Mesenchymal stem cell (in vitro differentiated cells and primary cell): ENCODE measurements at regions not wholly inside any gene's neighbourhood (a gene's known extent, or its start where the extent isn't known, plus 50 kb on each side); places are given as distances from the start of the nearest gene placed in this dataset.

Source experiments
- DNase-seq: peaks from one replicate; pipeline ENCODE4 v3.0.0-alpha.2; 2013
- H2AFZ ChIP-seq: one replicate; pipeline ENCODE4 v1.6.1; 2013; ENCODE audit warnings: low read depth, mild to moderate bottlenecking, control low read depth, inconsistent platforms, low read length, moderate library complexity
- H2AK5ac ChIP-seq: 2 replicates; pipeline ENCODE4 v1.6.1; 2013; ENCODE audit warnings: low read length, moderate library complexity, mild to moderate bottlenecking, inconsistent platforms; ENCODE audit not compliant: severe bottlenecking
- H2BK120ac ChIP-seq: one replicate; pipeline ENCODE4 v1.6.1; 2013; ENCODE audit warnings: low read depth, mild to moderate bottlenecking, inconsistent platforms, low read length, moderate library complexity
- H2BK12ac ChIP-seq, 2 experiments: one replicate each; pipeline ENCODE4 v1.6.1; 2013; ENCODE audit warnings: inconsistent platforms in 2 of 2, low read length in 2 of 2, mild to moderate bottlenecking in 2 of 2, moderate library complexity in 2 of 2, control low read depth in 1 of 2
- H2BK15ac ChIP-seq: one replicate; pipeline ENCODE4 v1.6.1; 2013; ENCODE audit warnings: mild to moderate bottlenecking, low read depth, inconsistent platforms; ENCODE audit not compliant: poor library complexity, severe bottlenecking
- H2BK5ac ChIP-seq: 2 replicates; pipeline ENCODE4 v1.6.1; 2013; ENCODE audit warnings: low read depth, mild to moderate bottlenecking, low read length, control low read depth, inconsistent platforms; ENCODE audit not compliant: poor library complexity, severe bottlenecking
- H3K14ac ChIP-seq, 2 experiments: one replicate each; pipeline ENCODE4 v1.6.1; 2013; ENCODE audit warnings: inconsistent platforms in 2 of 2, low read length in 2 of 2, control low read depth in 1 of 2, mild to moderate bottlenecking in 1 of 2, moderate library complexity in 1 of 2
- H3K18ac ChIP-seq, 2 experiments: one replicate each; pipeline ENCODE4 v1.6.1; 2013; ENCODE audit warnings: inconsistent platforms in 2 of 2, low read length in 2 of 2, control low read depth in 1 of 2, low read depth in 1 of 2, mild to moderate bottlenecking in 1 of 2
- H3K23ac ChIP-seq, 2 experiments: one replicate each; pipeline ENCODE4 v1.6.1; 2013; ENCODE audit warnings: inconsistent platforms in 2 of 2, low read length in 2 of 2, mild to moderate bottlenecking in 2 of 2, moderate library complexity in 2 of 2, control low read depth in 1 of 2
- H3K27ac ChIP-seq: 2 replicates; pipeline ENCODE4 v1.5.1; 2013; ENCODE audit warnings: mild to moderate bottlenecking, moderate library complexity, low read length, control low read depth, inconsistent platforms; ENCODE audit not compliant: poor library complexity, severe bottlenecking
- H3K27me3 ChIP-seq, 2 experiments: 2 replicates each; pipeline versions ENCODE4 v1.6.1 to v1.7.0; 2013; ENCODE audit warnings: low read length in 2 of 2, mild to moderate bottlenecking in 2 of 2, moderate library complexity in 2 of 2, control low read depth in 1 of 2, inconsistent platforms in 1 of 2; ENCODE audit not compliant: control insufficient read depth in 1 of 2, insufficient read depth in 1 of 2
- H3K36me3 ChIP-seq, 2 experiments: 2 replicates each; pipeline versions ENCODE4 v1.6.1 to v1.7.0; 2013; ENCODE audit warnings: low read length in 2 of 2, control low read depth in 1 of 2, inconsistent platforms in 1 of 2, low read depth in 1 of 2, mild to moderate bottlenecking in 1 of 2; ENCODE audit not compliant: insufficient read depth in 2 of 2, control insufficient read depth in 1 of 2
- H3K4ac ChIP-seq, 2 experiments: one replicate each; pipeline ENCODE4 v1.6.1; 2013; ENCODE audit warnings: inconsistent platforms in 2 of 2, low read length in 2 of 2, mild to moderate bottlenecking in 2 of 2, moderate library complexity in 2 of 2, control low read depth in 1 of 2, low read depth in 1 of 2
- H3K4me1 ChIP-seq: 2 replicates; pipeline ENCODE4 v1.6.1; 2013; ENCODE audit warnings: low read depth, low read length, control low read depth; ENCODE audit not compliant: control insufficient read depth, insufficient read depth
- H3K4me2 ChIP-seq: 2 replicates; pipeline ENCODE4 v1.6.1; 2013; ENCODE audit warnings: low read length, mild to moderate bottlenecking, inconsistent platforms; ENCODE audit not compliant: poor library complexity, severe bottlenecking
- H3K4me3 ChIP-seq, 2 experiments: 2 replicates each; pipeline versions ENCODE4 v1.5.1 to v1.7.0; 2013; ENCODE audit warnings: low read length in 2 of 2, mild to moderate bottlenecking in 2 of 2, control low read depth in 1 of 2, low read depth in 1 of 2; ENCODE audit not compliant: insufficient read depth in 1 of 2
- H3K79me1 ChIP-seq: replicated peaks from 2 replicates; pipeline ENCODE4 v1.6.1; 2013; ENCODE audit warnings: mild to moderate bottlenecking, control low read depth, low read length, inconsistent platforms; ENCODE audit not compliant: poor library complexity, severe bottlenecking
- H3K9ac ChIP-seq: 2 replicates; pipeline ENCODE4 v1.7.0; 2013; ENCODE audit warnings: mild to moderate bottlenecking, low read length, moderate library complexity
- H3K9me3 ChIP-seq: 2 replicates; pipeline ENCODE4 v1.7.0; 2013; ENCODE audit warnings: mild to moderate bottlenecking, low read length; ENCODE audit not compliant: control insufficient read depth
- H4K8ac ChIP-seq: one replicate; pipeline ENCODE4 v1.6.1; 2013; ENCODE audit warnings: inconsistent platforms, mild to moderate bottlenecking, low read length, moderate library complexity
- H4K91ac ChIP-seq: one replicate; pipeline ENCODE4 v1.6.1; 2013; ENCODE audit warnings: mild to moderate bottlenecking, low read length, inconsistent platforms
- WGBS: methylation state at CpG from one replicate; pipeline ENCODE4 v1.1.7; 2013; ENCODE audit warnings: mixed read lengths; 5-methylcytosine and 5-hydroxymethylcytosine counted together

GRCh38 chr2:105582952-105583660, 161.6 kb upstream of the NCK2 start:
- Histone ChIP-seq H3K4me3 (no peak overlapping the region), H3K4ac (no peak overlapping the region), H2BK15ac (no peak overlapping the region), H4K8ac (no peak overlapping the region), H2BK12ac (no peak overlapping the region), H3K9ac (no peak overlapping the region), H3K4me2 (no peak overlapping the region), H3K27me3 (peaks cover 10 to 25% of the 10 kb centered on the region in 2 experiments), H2BK120ac (no peak overlapping the region), H3K4me1 (no peaks in the 10 kb centered on the region), H2AFZ (no peak overlapping the region), H3K14ac (no peak overlapping the region), H3K23ac (no peak overlapping the region), H3K9me3 (no peaks in the 10 kb centered on the region), H3K27ac (no peak overlapping the region), H2AK5ac (no peak overlapping the region), H4K91ac (no peak overlapping the region), H3K36me3 (no peaks in the 10 kb centered on the region), H3K79me1 (no peaks in the 10 kb centered on the region), H2BK5ac (no peak overlapping the region), H3K18ac (no peak overlapping the region)
- 65% methylated on average over 3 of the region's 3 CpGs for WGBS
- no peak for DNase-seq

GRCh38 chr2:105581555-105581944, 163.2 kb upstream of the NCK2 start:
- WGBS: 81% methylated on average over 3 of the region's 3 CpGs
- H3K4me3 ChIP-seq: no peak overlapping the region
- H2BK12ac ChIP-seq: no peak overlapping the region
- H3K36me3 ChIP-seq: no peaks in the 10 kb centered on the region
- no peak overlapping the region for H3K9ac ChIP-seq
- H2AK5ac ChIP-seq: no peak overlapping the region
- H3K4ac ChIP-seq: no peak overlapping the region
- H3K18ac ChIP-seq: no peak overlapping the region
- H3K27ac ChIP-seq: no peak overlapping the region
- H3K23ac ChIP-seq: no peak overlapping the region
- H2BK15ac ChIP-seq: no peak overlapping the region
- H4K8ac ChIP-seq: no peak overlapping the region
- peaks cover 5% of the 10 kb centered on the region for H3K4me1 ChIP-seq
- DNase-seq: no peak
- H3K9me3 ChIP-seq: no peaks in the 10 kb centered on the region
- H2BK5ac ChIP-seq: no peak overlapping the region
- H3K4me2 ChIP-seq: no peak overlapping the region
- H3K14ac ChIP-seq: no peak overlapping the region
- no peak overlapping the region for H2AFZ ChIP-seq
- peaks cover 10 to 25% of the 10 kb centered on the region in 2 experiments for H3K27me3 ChIP-seq
- H3K79me1 ChIP-seq: no peaks in the 10 kb centered on the region
- no peak overlapping the region for H2BK120ac ChIP-seq
- no peak overlapping the region for H4K91ac ChIP-seq

DNA sequence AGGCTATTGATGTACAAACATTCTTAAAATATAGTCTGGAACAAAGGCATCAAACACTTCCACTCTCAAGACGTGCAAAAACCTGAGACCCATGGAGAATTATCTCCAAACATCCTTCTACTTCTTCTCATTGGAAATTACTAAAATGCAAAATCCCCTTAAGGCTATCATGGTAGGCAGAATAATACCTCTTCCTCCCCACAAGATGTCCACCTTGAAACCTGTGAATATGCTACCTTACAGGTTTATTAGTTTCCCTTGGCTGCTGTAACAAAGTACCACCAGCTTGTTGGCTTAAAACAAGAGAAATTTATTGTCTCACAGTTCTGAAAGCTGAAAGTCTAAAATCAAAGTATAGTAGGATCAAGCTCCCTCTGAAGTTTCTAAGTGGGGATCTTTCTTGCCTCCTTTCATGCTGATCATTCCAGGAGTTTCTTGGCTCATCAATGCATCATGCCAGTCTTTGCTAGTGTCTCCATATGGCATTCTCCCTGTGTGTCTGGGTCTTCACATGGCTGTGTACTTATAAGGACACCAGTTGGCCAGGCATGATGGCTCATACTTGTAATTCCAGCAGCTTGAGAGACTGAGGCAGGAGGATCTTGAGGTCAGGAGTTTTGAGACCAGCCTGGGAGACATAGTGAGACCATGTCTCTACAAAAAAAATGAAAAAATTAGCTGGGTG, 163.7 kb upstream of the NCK2 start:
- H3K36me3 ChIP-seq: no peaks in the 10 kb centered on the region
- no peak overlapping the region for H3K9ac ChIP-seq
- H2AFZ ChIP-seq: no peak overlapping the region
- H3K4me2 ChIP-seq: no peak overlapping the region
- H2BK15ac ChIP-seq: no peak overlapping the region
- no peak overlapping the region for H2BK12ac ChIP-seq
- no peak overlapping the region for H3K14ac ChIP-seq
- H2AK5ac ChIP-seq: no peak overlapping the region
- H3K27me3 ChIP-seq: peaks cover 10 to 25% of the 10 kb centered on the region in 2 experiments
- no peak overlapping the region for H3K4ac ChIP-seq
- no peaks in the 10 kb centered on the region for H3K79me1 ChIP-seq
- H3K18ac ChIP-seq: no peak overlapping the region
- H3K23ac ChIP-seq: no peak overlapping the region
- H3K4me1 ChIP-seq: peaks cover 5% of the 10 kb centered on the region
- no peak overlapping the region for H3K4me3 ChIP-seq
- no peaks in the 10 kb centered on the region for H3K9me3 ChIP-seq
- H4K8ac ChIP-seq: no peak overlapping the region
- DNase-seq: no peak
- H3K27ac ChIP-seq: no peak overlapping the region
- 84% methylated on average over 1 of the region's 1 CpG for WGBS
- H2BK120ac ChIP-seq: no peak overlapping the region
- H2BK5ac ChIP-seq: no peak overlapping the region
- no peak overlapping the region for H4K91ac ChIP-seq

- Histone ChIP-seq H4K91ac (no peak overlapping the region), H3K4me3 (no peak overlapping the region), H3K23ac (no peak overlapping the region), H3K27ac (no peak overlapping the region), H3K9ac (no peak overlapping the region), H3K14ac (no peak overlapping the region), H4K8ac (no peak overlapping the region), H2BK120ac (no peak overlapping the region), H3K36me3 (no peaks in the 10 kb centered on the region), H2BK15ac (no peak overlapping the region), H2AFZ (no peak overlapping the region), H3K4ac (no peak overlapping the region), H3K27me3 (peaks cover 10 to 25% of the 10 kb centered on the region in 2 experiments), H3K4me1 (peaks cover 5% of the 10 kb centered on the region), H2AK5ac (no peak overlapping the region), H3K18ac (no peak overlapping the region), H2BK5ac (no peak overlapping the region), H3K79me1 (no peaks in the 10 kb centered on the region), H3K9me3 (no peaks in the 10 kb centered on the region), H2BK12ac (no peak overlapping the region), H3K4me2 (no peak overlapping the region)
- 86% methylated on average over 5 of the region's 5 CpGs for WGBS
- no peak for DNase-seq
Observed at GRCh38 chr2:105580216-105580615, 164.5 kb upstream of the NCK2 start.
